Suprapubic skin (tissue), 4 donors: ENCODE measurements at regions not wholly inside any gene's neighbourhood (a gene's known extent, or its start where the extent isn't known, plus 50 kb on each side); places are given as distances from the start of the nearest gene placed in this dataset.

Source experiments
- POLR2A ChIP-seq, 2 donors: fragments of 450-650 bp; IDR thresholded peaks; one replicate each; pipeline ENCODE4 v1.6.1; 2017; ENCODE audit warnings: antibody characterized with exemption in 2 of 2, mild to moderate bottlenecking in 2 of 2, moderate library complexity in 2 of 2
- POLR2AphosphoS5 ChIP-seq, 3 donors: sonication (generic); formaldehyde crosslinking; IDR thresholded peaks; one replicate each; pipeline ENCODE4 v1.6.1; 2017; ENCODE audit warnings: antibody characterized with exemption in 3 of 3
- TF ChIP-seq, protein P1 (sequence below), 2 donors: fragments of 200-600 bp in 1 of 2; fragments of 450-650 bp in 1 of 2; sonication (generic) in 1 of 2; IDR thresholded peaks; one replicate each; pipeline ENCODE4 v1.5.1; 2016 to 2019; ENCODE audit warnings: antibody characterized with exemption in 2 of 2, mild to moderate bottlenecking in 1 of 2, moderate library complexity in 1 of 2

DNA sequence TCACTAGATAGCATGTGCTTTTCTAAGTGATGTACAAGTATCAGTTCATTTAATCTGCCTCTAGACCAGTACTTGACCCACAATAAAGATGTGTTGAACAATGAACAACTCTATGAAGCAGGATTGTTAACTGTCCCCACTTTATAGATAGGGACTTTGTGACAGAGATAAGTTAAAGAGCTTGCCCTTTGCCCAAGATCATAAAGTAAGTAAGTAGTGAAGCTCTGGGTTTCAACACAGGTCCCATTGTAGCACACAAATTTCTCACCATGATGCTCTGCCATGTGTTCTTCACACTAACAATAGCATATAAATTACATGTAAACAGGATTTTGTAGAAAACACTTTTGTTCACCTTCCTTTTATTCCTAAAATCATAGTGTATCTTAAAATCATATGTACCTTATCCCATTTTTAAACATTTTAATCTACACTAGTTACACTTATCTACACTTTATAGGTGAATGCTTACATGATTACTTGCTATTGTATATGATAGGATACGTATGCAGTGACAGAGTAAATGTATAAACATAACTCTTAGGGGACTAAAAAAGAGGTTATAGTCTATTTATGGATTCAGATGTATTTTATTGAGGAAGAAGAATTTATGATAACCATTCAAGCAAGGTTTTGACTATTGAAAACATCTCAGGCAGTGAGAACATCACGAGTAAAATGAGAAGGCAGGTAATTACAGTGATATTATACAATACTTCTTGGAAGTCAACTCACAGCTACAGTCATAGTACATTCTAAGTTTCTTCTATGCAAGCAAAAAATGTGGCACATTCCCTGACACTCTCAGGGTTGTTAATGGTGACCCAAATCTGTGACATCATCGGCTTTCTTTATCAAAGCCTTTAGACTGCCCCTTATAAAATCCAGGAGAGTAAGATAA, 2275.1 kb downstream of the PCDH7 start:
- no peak for TF ChIP-seq POLR2AphosphoS5 (IDR thresholded peaks at IDR 0.05)
- TF ChIP-seq, protein P1, sequence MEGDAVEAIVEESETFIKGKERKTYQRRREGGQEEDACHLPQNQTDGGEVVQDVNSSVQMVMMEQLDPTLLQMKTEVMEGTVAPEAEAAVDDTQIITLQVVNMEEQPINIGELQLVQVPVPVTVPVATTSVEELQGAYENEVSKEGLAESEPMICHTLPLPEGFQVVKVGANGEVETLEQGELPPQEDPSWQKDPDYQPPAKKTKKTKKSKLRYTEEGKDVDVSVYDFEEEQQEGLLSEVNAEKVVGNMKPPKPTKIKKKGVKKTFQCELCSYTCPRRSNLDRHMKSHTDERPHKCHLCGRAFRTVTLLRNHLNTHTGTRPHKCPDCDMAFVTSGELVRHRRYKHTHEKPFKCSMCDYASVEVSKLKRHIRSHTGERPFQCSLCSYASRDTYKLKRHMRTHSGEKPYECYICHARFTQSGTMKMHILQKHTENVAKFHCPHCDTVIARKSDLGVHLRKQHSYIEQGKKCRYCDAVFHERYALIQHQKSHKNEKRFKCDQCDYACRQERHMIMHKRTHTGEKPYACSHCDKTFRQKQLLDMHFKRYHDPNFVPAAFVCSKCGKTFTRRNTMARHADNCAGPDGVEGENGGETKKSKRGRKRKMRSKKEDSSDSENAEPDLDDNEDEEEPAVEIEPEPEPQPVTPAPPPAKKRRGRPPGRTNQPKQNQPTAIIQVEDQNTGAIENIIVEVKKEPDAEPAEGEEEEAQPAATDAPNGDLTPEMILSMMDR (IDR thresholded peaks at IDR 0.05) = no peak
- no peak for TF ChIP-seq POLR2A (IDR thresholded peaks at IDR 0.05)
